ENCODE measurements at regions not wholly inside any gene's neighbourhood (a gene's known extent, or its start where the extent isn't known, plus 50 kb on each side); places are given as distances from the start of the nearest gene placed in this dataset.

DNA sequence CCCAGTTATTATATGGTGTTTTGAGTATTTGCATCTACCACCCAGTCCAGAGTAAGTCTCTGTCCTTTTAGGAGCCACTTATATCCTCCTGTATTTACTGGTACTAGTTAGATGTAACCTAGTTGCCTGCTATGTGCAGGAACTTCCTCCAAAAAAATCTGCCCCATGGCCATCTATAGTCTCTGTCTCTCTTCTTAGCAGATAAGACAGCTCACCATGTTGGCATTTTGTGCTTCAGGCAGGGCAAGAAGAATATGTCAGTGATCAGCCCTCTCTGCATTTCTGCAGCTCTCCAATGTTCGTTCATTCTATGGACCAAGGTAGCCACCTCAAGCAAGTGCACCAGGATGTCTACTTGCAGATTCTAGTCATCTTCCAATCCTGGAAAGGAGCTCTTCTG, 446.5 kb downstream of the TLE1 start:
- no peak for DNase-seq (ENCODE audit: low read depth)
- H3K27me3 ChIP-seq (ENCODE audit: control insufficient read depth, insufficient read depth, low read length) = no peaks in the 10 kb centered on the region
- TF ChIP-seq, protein P1, sequence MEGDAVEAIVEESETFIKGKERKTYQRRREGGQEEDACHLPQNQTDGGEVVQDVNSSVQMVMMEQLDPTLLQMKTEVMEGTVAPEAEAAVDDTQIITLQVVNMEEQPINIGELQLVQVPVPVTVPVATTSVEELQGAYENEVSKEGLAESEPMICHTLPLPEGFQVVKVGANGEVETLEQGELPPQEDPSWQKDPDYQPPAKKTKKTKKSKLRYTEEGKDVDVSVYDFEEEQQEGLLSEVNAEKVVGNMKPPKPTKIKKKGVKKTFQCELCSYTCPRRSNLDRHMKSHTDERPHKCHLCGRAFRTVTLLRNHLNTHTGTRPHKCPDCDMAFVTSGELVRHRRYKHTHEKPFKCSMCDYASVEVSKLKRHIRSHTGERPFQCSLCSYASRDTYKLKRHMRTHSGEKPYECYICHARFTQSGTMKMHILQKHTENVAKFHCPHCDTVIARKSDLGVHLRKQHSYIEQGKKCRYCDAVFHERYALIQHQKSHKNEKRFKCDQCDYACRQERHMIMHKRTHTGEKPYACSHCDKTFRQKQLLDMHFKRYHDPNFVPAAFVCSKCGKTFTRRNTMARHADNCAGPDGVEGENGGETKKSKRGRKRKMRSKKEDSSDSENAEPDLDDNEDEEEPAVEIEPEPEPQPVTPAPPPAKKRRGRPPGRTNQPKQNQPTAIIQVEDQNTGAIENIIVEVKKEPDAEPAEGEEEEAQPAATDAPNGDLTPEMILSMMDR (IDR thresholded peaks at IDR 0.05; ENCODE audit: insufficient read depth, low read length, poor library complexity, severe bottlenecking) = no peak

DNA sequence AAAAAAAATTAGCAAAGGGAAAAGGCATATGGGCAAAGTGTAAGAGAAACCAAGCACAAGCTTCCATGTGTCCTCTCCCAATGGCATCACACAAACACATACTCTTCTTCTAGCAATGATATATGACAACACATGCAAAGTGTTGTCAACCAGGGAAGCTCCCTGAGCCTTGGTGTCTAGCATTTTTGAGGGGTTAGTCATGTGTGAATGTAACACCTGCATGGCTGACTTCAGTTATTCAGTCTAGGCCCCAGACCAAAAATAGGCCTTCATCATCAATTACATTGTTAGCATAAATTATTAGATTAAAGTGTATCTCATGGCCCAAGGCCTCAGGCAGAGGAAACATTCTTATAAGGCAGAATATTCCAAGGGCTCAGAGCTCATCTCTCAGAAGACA, 450.0 kb downstream of the TLE1 start:
- DNase-seq (ENCODE audit: low read depth) = peak; percentile 5

More for the DNA sequence above, 446.5 kb downstream of the TLE1 start:
- no peaks in the 10 kb centered on the region for H3K36me3 ChIP-seq (ENCODE audit: control insufficient read depth, insufficient read depth, low read length)
- no peak overlapping the region for H3K4me3 ChIP-seq (ENCODE audit: low read depth, low read length)

DNA sequence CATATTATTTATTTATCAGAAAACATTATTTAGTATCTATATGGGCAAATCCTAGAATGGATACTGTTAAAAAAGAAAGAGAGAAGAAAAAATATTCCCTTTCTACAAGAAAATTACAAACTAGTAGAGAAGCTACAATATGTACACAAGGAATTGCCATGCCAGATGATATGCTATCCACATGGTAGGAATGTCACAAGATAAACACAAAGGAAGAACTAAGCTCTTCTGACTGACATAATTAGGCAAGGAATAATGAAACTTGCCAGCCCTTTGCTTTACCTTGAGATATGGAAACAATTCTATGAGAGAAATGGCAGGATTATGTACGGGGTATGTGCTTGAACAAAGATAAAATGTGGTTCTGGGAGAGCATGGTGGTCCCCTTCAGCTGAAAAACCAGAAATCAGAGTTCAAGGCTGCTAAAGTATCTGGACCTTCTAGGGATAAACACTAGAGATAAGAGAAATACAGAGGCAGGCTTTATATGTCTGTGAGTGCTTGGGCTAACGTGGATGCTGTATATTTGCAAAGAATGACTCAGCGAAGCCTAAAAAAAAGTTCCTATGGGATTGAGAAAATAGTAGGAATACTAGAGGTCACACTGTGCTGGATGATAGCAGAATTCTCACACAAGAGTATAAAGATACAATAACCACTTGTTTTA, 451.6 kb downstream of the TLE1 start:
- TF ChIP-seq, protein P1 (IDR thresholded peaks at IDR 0.05; ENCODE audit: insufficient read depth, low read length, poor library complexity, severe bottlenecking) = no peak
- no peaks in the 10 kb centered on the region for H3K36me3 ChIP-seq (ENCODE audit: control insufficient read depth, insufficient read depth, low read length)
- no peak for DNase-seq (ENCODE audit: low read depth)
- no peaks in the 10 kb centered on the region for H3K27me3 ChIP-seq (ENCODE audit: control insufficient read depth, insufficient read depth, low read length)
- no peak overlapping the region for H3K4me3 ChIP-seq (ENCODE audit: low read depth, low read length)

More for the DNA sequence above, 450.0 kb downstream of the TLE1 start:
- Histone ChIP-seq H3K27me3 (ENCODE audit: control insufficient read depth, insufficient read depth, low read length) (no peaks in the 10 kb centered on the region), H3K4me3 (ENCODE audit: low read depth, low read length) (no peak overlapping the region), H3K36me3 (ENCODE audit: control insufficient read depth, insufficient read depth, low read length) (no peaks in the 10 kb centered on the region)
- TF ChIP-seq, protein P1 (IDR thresholded peaks at IDR 0.05; ENCODE audit: insufficient read depth, low read length, poor library complexity, severe bottlenecking) = no peak

DNA sequence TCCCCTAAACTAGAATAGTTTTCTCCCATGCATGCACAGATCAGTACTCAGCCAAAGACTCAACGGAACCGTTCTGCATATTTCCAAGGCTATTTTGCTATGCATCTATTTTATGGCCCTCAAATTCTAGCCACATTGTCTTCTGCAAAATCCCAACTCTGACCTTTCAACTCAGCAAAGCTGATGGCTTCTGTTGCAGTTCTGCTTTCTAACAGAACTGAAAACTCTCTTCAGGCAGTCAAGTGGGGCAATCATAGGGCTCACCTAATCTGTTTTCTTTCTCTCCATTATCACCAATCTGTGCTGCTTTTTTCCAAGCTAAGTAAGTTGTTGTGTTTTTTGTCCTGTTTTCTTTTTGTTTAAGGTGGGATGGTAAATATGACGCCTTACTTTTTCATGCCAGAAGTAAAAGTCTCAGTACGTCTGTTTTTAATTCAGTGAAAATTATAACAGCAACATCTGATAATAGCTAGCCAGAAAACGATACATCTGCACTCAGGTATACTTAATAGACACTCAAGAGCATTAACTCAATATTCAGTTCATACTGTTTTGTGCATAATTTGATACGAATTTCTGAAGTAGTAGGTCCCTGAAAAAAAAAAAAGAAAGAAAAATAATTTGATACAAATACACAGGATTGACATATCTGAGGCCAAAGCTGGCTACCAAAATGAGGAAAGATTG, 454.3 kb downstream of the TLE1 start:
- no peak overlapping the region for H3K4me3 ChIP-seq (ENCODE audit: low read depth, low read length)
- TF ChIP-seq, protein P1 (IDR thresholded peaks at IDR 0.05; ENCODE audit: insufficient read depth, low read length, poor library complexity, severe bottlenecking) = no peak

DNA sequence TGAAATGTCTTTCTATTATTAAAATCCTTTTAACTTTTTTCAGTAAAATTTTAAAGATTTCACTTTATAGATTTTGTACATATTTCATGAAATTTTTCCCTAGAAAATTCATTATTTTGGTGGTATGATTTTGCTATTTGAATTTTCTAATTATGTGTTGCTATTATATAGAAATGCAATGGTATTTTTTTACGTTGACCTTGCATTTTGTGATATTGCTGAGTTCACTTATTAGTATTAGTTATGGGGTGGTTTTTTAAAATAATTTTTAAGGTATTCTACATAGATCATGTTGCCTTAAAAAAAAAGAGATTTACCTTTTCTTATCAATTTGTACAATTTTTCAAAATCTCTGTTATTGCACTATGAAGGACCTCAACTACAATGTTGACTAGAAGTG, 458.3 kb downstream of the TLE1 start:
- no peak overlapping the region for H3K4me3 ChIP-seq (ENCODE audit: low read depth, low read length)
- H3K36me3 ChIP-seq (ENCODE audit: control insufficient read depth, insufficient read depth, low read length) = no peaks in the 10 kb centered on the region
- H3K27me3 ChIP-seq (ENCODE audit: control insufficient read depth, insufficient read depth, low read length) = no peaks in the 10 kb centered on the region
- TF ChIP-seq, protein P1 (IDR thresholded peaks at IDR 0.05; ENCODE audit: insufficient read depth, low read length, poor library complexity, severe bottlenecking) = no peak
- no peak for DNase-seq (ENCODE audit: low read depth)

More for the DNA sequence above, 454.3 kb downstream of the TLE1 start:
- no peaks in the 10 kb centered on the region for H3K36me3 ChIP-seq (ENCODE audit: control insufficient read depth, insufficient read depth, low read length)
- no peak for DNase-seq (ENCODE audit: low read depth)
- H3K27me3 ChIP-seq (ENCODE audit: control insufficient read depth, insufficient read depth, low read length) = no peaks in the 10 kb centered on the region

Data from kidney epithelial cell (primary cell).